ENCODE measurements at regions not wholly inside any gene's neighbourhood (a gene's known extent, or its start where the extent isn't known, plus 50 kb on each side); places are given as distances from the start of the nearest gene placed in this dataset.

DNA sequence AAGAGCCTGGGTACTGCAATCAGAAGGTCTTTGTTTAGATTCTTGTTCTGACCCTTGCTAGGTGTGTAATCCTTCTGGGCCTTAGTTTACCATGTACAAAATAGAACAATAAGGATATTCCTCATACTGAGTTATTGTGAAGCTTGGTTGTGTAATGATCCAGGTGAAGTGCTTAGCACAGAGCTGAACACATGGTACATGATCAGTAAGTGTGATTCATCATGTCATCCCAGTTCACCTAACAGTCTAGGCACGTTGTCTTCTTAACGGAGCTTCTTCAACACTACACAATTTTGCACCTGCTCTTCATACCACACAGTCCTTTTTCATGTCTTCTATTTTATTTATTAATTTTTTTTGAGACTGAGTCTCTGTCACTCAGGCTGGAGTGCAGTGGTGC, 234.3 kb upstream of the TENM4 start:
- in situ Hi-C loops (cut with HindIII; ENCODE audit: low pct_unique_long_range_greater_than_20kb, low sequenced_read_pairs) (no loop called here), intact Hi-C loops (cut with micrococcal nuclease; ENCODE audit: unreplicated experiment) (no loop called here)
- Histone ChIP-seq H3K27ac (ENCODE audit: low read length) (no peak overlapping the region), H3K9me3 (ENCODE audit: control insufficient read depth, insufficient read depth, low read depth, low read length) (no peaks in the 10 kb centered on the region), H3K27me3 (ENCODE audit: control insufficient read depth, insufficient read depth, low read length) (no peaks in the 10 kb centered on the region), H3K4me1 (ENCODE audit: control insufficient read depth, insufficient read depth, low read length) (no peaks in the 10 kb centered on the region), H3K4me3 (ENCODE audit: low read depth in 2 of 2, low read length in 2 of 2) (no peak overlapping the region), H3K36me3 (ENCODE audit: control insufficient read depth, insufficient read depth, low read length) (no peaks in the 10 kb centered on the region)
- POLR2A ChIA-PET = no interaction called here
- TF ChIP-seq POLR2AphosphoS5 (IDR thresholded peaks at IDR 0.05; ENCODE audit: low read depth, low read length) = no peak
- TF ChIP-seq SIN3A (IDR thresholded peaks at IDR 0.05; ENCODE audit: borderline replicate concordance, insufficient read depth, low read depth, low read length) = no peak
- TF ChIP-seq, protein P1, sequence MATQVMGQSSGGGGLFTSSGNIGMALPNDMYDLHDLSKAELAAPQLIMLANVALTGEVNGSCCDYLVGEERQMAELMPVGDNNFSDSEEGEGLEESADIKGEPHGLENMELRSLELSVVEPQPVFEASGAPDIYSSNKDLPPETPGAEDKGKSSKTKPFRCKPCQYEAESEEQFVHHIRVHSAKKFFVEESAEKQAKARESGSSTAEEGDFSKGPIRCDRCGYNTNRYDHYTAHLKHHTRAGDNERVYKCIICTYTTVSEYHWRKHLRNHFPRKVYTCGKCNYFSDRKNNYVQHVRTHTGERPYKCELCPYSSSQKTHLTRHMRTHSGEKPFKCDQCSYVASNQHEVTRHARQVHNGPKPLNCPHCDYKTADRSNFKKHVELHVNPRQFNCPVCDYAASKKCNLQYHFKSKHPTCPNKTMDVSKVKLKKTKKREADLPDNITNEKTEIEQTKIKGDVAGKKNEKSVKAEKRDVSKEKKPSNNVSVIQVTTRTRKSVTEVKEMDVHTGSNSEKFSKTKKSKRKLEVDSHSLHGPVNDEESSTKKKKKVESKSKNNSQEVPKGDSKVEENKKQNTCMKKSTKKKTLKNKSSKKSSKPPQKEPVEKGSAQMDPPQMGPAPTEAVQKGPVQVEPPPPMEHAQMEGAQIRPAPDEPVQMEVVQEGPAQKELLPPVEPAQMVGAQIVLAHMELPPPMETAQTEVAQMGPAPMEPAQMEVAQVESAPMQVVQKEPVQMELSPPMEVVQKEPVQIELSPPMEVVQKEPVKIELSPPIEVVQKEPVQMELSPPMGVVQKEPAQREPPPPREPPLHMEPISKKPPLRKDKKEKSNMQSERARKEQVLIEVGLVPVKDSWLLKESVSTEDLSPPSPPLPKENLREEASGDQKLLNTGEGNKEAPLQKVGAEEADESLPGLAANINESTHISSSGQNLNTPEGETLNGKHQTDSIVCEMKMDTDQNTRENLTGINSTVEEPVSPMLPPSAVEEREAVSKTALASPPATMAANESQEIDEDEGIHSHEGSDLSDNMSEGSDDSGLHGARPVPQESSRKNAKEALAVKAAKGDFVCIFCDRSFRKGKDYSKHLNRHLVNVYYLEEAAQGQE (IDR thresholded peaks at IDR 0.05; ENCODE audit: insufficient read depth in 1 of 2, low read depth in 2 of 2, low read length in 1 of 2) = no peak
- TF ChIP-seq TCF7L2 (IDR thresholded peaks at IDR 0.05; ENCODE audit: low read depth, low read length) = no peak
- TF ChIP-seq, protein P2, sequence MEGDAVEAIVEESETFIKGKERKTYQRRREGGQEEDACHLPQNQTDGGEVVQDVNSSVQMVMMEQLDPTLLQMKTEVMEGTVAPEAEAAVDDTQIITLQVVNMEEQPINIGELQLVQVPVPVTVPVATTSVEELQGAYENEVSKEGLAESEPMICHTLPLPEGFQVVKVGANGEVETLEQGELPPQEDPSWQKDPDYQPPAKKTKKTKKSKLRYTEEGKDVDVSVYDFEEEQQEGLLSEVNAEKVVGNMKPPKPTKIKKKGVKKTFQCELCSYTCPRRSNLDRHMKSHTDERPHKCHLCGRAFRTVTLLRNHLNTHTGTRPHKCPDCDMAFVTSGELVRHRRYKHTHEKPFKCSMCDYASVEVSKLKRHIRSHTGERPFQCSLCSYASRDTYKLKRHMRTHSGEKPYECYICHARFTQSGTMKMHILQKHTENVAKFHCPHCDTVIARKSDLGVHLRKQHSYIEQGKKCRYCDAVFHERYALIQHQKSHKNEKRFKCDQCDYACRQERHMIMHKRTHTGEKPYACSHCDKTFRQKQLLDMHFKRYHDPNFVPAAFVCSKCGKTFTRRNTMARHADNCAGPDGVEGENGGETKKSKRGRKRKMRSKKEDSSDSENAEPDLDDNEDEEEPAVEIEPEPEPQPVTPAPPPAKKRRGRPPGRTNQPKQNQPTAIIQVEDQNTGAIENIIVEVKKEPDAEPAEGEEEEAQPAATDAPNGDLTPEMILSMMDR (IDR thresholded peaks at IDR 0.05) = no peak
- no peak for DNase-seq (ENCODE audit: low read depth, low spot score)
- CTCF ChIA-PET = no interaction called here
- BruUV-seq (replicated peaks) = no TSS peak
- no peak for ATAC-seq

DNA sequence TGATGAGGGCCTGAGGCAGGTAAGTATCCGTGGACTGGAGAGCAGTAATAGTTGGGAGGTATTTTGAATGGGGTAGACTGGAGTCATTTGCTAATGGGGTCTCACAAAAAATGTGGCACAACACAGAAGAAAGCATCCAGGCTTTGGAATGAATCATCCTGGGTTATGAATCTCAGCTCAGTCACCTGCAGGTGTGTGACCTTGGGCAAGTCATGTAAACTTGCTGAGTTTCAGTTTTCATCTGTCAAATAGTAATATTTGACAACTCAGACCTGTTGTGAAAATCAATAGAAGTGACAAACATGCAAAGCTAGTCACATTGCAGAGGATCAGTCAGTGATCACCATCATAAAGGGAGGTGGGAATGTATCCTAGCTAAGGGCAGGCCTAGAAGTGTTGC, 232.0 kb upstream of the TENM4 start:
- no peak overlapping the region for H3K27ac ChIP-seq (ENCODE audit: low read length)
- intact Hi-C loops (cut with micrococcal nuclease; ENCODE audit: unreplicated experiment) (no loop called here), in situ Hi-C loops (cut with HindIII; ENCODE audit: low pct_unique_long_range_greater_than_20kb, low sequenced_read_pairs) (no loop called here)
- DNase-seq (ENCODE audit: low read depth, low spot score) (no peak), ATAC-seq (no peak)
- no peaks in the 10 kb centered on the region for H3K9me3 ChIP-seq (ENCODE audit: control insufficient read depth, insufficient read depth, low read depth, low read length)
- no TSS peak for BruUV-seq (replicated peaks)
- H3K27me3 ChIP-seq (ENCODE audit: control insufficient read depth, insufficient read depth, low read length) = no peaks in the 10 kb centered on the region
- no peaks in the 10 kb centered on the region for H3K4me1 ChIP-seq (ENCODE audit: control insufficient read depth, insufficient read depth, low read length)
- ChIA-PET CTCF (no interaction called here), POLR2A (no interaction called here)
- TF ChIP-seq, protein P1 (IDR thresholded peaks at IDR 0.05; ENCODE audit: insufficient read depth in 1 of 2, low read depth in 2 of 2, low read length in 1 of 2) = no peak
- no peak for TF ChIP-seq SIN3A (IDR thresholded peaks at IDR 0.05; ENCODE audit: borderline replicate concordance, insufficient read depth, low read depth, low read length)
- no peak for TF ChIP-seq POLR2AphosphoS5 (IDR thresholded peaks at IDR 0.05; ENCODE audit: low read depth, low read length)
- TF ChIP-seq TCF7L2 (IDR thresholded peaks at IDR 0.05; ENCODE audit: low read depth, low read length) = no peak
- TF ChIP-seq, protein P2 (IDR thresholded peaks at IDR 0.05) = no peak
- H3K36me3 ChIP-seq (ENCODE audit: control insufficient read depth, insufficient read depth, low read length) = no peaks in the 10 kb centered on the region
- H3K4me3 ChIP-seq (ENCODE audit: low read depth in 2 of 2, low read length in 2 of 2) = no peak overlapping the region

Measured in Panc1 (cell line).